ENCODE measurements at regions not wholly inside any gene's neighbourhood (a gene's known extent, or its start where the extent isn't known, plus 50 kb on each side); places are given as distances from the start of the nearest gene placed in this dataset.
"Not testable (repeated sequence)": the region's sequence is repeated elsewhere in the genome, so short reads cannot be mapped to it uniquely, and the experiment has no call there.

DNA sequence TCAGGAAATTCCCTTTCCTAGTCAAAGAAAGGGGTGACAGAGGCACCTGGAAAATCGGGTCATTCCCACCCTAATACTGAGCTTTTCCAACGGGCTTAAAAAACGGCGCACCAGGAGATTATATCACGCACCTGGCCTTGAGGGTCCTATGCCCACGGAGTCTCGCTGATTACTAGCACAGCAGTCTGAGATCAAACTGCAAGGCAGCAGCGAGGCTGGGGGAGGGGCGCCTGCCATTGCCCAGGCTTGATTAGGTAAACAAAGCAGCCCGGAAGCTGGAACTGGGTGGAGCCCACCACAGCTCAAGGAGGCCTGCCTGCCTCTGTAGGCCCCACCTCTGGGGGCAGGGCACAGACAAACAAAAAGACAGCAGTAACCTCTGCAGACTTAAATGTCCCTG lies 107.5 kb upstream of the VWC2 start:
- not testable (repeated sequence) for DNase-seq

DNA sequence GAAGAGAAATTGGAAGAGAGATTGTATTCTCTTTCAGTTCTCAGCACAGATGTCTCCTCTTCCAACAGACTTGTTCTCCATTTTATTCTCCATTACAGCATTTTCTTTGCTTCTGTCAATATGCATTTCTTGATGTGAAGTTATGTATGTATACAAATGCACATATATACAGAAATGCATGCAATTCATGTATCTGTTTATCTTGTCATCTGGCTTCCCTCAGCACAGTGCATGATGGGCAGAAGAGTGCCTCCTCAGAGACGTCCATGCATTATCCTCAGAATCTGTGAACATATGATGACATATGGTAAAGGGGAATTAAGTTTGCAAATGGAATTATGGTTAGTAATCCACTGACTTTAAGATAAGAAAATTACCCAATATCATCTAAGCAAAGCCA lies 106.7 kb upstream of the VWC2 start:
- no peak for DNase-seq

DNA sequence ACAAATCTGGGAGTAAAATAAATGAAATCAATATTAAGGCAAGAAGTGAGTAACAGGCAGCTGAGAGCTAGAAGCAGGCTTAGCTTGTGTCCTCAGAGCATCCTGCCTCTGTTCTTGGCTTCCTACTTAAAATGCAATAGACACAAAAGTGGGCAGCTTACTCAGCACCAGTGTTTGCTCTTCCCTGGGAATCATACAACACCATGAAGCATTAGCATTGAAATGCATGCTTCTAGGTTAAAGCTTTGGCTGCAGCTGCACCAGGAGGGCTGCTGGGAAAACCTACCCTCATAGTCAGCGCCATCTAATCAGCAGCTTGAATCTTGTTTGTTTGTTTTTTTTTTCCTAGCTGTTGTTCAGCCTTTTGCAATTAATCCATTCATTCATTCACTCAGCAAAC lies 104.2 kb upstream of the VWC2 start:
- DNase-seq = peak in 1 of 58 donors; percentile 2

DNA sequence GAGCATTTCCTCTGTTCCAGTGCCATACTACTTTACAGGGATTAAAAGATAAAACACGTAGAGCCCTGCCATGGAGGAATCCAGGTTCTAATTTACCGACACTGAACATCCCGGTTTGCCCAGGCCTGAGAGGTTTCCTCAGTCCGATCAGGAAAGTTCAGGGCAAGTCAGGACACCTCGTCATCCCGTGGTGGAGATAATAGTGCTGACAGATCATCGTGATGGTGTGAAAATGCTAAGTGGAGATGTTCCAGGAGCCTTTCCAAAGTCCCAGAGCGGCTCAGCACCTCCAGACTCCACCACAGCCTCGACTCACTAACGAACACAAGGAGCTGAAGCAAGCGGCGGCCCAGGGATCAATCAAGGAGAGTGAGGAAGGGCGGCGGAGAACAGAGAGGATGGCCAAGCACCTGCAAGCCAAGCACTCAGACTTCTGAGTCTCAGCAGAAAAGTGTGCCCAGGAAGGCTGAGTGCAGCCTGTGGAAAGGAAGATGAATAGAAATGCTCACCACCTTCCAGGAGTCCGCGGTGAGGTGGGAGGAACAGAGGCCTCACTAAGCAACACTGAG lies 103.7 kb upstream of the VWC2 start:
- DNase-seq = no peak

DNA sequence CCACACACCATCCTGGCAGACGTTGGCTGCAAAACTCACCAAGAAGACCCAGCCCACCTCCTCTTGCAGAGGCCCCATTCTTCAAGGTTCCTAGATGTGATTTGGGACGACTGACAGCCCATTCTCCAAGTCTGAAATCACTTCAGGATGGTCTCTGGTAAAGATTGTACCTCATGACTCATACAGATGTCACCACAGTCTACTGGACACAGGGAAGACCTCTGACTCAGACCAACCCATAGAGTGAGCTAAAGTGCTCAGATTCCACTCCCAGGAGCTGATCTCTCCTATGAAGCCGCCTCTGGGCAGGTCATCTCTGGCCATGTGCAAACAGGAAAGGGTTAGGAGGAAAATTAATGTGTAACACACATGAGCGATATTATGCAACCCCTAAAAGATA lies 102.4 kb upstream of the VWC2 start:
- DNase-seq = no peak

DNA sequence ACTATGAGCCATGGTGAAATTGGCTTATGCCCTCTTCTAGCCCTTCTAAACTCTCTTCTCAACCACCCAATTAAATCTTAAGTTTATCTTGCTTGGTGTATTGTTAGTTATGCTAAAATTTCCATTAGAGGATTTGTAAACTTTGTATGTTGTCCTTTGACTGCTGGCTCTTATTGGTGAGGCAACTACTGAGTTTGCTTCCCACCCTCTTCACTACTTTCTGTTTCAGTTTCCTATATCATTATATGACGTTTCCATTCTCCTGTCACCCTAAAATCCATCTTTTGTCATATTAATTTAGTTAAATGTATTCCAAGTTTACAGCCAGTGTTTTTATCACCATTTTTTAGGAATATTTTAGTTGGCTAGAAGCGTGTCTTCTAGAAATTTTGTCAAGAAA lies 80.9 kb upstream of the VWC2 start:
- no peak for DNase-seq

DNA sequence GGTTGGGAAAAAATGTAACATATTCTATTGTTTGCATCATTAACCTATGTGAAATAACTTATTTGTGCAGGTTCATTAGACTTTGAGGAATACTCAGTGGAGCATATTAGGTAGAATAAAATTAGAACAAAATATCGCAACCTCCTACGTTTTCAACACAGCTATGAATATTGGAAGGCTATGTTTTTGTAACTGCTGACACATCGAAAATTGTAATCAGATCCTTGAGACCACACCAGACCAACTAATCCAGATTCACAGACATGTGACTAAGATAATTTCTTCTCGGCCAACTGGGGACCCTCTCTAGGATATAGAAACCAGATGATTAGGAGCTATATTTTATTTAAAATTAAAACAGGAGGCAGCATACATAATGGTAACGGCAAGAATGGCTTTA lies 77.5 kb upstream of the VWC2 start:
- no peak for DNase-seq

DNA sequence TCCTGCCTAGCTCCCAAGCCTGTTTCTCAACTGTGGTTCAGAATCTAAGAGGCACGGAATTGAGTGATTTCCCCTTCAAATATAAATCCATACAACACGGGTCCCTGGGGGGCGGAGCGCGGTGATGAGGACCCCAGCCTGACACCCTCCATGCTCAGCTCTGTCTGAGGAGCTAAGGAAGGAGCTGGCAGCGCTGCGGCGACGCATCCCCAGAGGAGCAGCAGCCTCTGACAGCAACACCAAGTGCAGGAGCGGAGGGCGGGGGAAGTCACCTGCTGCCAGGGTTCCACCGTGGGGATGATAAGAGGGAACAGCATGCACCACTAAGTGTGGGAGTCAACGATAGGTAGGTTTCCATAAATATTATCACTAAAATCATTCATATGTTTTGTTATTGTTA lies 72.6 kb upstream of the VWC2 start:
- no peak for DNase-seq

DNA sequence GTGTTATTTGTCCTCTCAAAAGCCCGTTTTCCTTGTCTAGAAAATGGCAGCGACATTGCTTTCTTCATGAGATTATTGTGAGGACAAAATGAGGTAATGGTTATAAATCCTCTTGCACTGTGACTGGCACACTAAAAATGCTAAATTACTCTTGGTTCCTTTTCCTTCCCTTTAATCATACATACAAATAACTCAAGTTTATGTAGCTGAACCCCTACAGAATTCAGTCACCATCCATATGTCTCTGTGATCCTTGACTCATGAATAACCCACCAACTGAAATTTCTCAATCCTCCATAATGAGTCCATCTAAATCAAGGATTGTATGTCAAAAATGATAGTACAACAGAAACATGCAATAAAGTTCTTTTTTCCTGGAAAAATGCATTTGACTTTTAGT lies 71.3 kb upstream of the VWC2 start:
- DNase-seq = no peak

DNA sequence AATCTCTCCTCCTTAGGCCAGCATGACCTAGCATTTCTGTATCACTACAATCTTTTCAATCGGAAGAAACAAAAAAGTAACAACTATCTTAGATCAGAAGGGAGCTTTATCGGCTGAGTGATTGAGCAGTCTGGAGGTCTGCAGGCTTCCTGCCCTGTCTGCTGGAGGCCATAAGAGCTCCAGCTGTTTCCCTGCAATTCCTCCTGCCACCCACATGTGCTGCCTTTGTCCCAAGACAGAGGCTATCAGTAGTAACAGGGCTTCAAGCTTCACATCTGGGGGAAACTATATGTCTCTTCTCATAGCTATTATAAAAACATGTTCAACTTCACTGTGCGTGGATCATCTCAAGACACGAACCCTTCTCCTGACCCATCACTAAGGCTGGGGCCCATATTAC lies 70.1 kb upstream of the VWC2 start:
- DNase-seq = no peak

DNA sequence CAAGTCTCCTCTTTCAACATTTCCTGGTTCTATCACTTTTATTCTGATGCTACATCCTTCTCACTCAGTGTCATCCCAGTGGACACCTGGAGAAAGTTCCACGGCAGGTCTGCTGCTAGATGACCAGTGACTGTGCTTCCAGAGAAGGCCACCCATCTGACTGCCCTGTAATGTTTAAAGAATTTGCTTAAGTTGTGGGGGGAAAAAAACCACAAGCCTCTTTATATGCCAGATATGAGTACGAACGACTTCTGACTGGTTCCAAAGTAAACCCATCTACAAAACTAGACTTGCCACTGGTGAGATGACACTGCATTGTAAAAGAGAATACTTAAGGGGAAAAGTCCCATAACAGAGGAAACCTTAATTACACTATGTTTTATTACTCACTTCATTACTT lies 69.6 kb upstream of the VWC2 start:
- no peak for DNase-seq

DNA sequence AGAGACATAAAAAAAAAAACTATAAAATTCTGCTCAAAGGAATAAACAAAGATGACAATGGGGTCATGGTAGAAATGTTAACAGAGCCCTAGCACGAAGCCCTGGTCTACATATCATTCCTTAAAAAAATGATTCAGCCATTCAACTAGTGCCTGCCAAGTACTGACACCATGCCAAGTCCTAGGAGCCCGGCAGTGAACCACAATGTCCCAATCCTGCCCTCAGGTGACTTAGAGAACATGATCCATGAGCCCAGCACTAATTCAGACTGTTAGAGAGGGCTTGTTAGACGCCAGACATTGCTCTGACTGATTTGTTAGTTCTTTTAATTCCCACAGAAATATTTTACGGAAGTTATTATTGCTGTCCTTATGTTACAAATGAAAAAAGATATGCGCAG lies 67.3 kb upstream of the VWC2 start:
- DNase-seq = no peak

DNA sequence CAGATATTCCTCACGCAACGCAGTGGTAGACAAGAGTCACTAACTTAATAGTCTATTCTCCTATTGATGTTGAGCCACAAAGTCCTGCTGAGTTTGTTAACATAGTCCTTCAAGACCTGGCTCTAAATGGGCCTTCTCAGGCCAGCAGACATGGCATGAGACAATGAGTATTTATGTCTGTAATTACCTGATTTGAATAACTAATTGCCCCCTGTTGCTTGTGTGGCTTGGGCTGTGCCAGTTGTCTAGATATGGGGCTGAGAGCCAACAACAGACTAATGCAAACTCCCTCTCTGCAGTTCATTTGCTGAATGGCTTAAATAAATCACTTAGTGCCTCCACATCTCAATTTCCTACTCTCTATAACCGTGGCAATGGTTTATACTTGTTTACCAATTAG lies 65.5 kb upstream of the VWC2 start:
- peak in 11 of 58 donors; percentile 2 to 25 (median 10) for DNase-seq

DNA sequence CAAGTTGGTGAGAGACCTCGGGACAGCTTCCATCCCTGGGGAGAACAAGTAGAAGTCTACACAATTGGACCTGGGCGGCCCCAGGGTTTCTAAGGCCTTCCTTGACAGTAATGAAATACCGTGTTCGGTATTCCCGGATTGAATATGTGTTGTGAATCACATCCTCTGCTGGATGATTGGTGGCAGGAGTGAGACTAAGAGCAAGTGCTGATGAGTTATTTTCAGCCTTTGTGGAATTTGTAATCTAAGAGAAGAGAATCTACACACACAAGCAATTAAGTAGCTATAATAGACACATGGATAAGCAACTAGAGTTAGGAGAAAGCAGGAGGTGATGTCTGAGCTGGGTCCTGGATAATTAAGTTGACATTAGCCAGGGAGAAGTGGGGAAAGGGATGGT lies 64.8 kb upstream of the VWC2 start:
- no peak for DNase-seq

DNA sequence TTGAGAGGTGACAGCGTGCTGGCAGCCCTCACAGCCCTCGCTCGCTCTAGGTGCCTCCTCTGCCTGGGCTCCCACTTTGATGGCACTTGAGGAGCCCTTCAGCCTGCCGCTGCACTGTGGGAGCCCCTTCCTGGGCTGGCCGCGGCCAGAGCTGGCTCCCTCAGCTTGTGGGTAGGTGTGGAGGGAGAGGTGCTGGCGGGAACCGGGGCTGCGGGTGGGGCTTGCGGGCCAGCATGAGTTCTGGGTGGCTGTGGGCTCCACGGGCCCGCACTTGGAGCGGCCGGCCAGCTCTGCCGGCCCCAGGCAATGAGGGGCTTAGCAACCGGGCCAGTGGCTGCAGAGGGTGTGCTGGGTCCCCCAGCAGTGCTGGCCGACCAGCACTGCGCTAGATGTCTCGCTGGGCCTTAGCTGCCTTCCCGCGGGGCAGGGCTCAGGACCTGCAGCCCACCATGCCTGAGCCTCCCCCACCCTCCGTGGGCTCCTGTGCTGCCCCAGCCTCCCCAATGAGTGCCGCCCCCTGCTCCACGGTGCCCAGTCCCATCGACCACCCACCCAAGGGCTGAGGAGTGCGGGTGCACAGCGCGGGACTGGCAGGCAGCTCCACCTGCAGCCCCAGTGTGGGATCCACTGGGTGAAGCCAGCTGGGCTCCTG lies 62.2 kb upstream of the VWC2 start:
- DNase-seq = not testable (repeated sequence)

DNA sequence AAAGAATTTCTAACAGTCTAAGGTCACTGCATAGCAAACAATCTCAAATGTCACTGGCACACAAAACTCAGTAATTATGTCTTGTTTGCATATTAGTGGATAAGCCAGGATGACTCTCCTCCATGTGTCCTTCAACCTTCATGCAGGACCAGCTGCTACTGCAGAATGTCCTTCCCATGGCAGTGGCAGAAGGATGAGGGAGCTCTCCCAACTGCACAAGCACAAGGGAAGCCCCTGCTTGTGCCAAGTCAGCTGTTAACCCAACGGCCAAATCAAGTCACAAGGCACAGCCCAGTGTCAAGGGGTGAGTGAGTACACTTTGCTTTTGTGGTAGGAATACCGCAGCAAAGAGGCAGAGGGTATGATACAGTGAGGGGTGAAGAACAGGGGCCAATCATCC lies 59.3 kb upstream of the VWC2 start:
- no peak for DNase-seq

DNA sequence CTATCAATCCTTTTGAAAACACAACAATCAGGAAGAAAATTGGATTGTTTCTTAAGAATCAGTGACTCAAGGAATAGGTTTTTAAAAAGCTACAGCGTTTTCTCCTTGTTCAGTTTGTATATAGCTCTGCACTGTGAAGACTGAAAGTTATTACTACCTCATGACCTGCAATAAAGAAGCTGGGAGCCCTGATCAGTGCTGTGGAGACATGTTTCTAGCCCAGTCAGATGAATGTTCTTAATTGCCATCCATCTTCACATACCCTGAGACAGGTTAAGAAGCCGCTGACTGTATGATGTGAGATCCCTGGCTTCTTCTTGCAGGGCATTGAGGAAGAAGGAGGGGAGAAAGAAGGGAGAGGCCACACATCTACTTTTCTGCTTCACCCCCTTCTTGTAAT lies 58.0 kb upstream of the VWC2 start:
- DNase-seq = no peak

DNA sequence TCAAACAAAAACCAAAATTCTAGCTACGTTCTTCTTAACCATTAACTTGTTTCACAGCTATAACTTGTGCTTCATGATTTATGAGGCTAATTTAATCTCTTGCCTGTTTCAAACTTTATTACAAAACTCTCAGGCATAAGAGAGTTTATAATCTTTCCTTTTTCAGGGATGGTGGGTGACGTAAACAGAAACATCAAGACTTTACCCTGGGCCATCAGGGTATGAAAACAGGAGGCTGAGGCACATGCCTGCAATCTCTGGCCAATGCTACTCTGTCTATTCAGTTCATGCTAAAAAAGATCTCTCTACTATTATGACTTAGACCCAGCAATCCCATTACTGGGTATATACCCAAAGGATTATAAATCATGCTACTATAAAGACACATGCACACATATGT lies 55.9 kb upstream of the VWC2 start:
- no peak for DNase-seq

DNA sequence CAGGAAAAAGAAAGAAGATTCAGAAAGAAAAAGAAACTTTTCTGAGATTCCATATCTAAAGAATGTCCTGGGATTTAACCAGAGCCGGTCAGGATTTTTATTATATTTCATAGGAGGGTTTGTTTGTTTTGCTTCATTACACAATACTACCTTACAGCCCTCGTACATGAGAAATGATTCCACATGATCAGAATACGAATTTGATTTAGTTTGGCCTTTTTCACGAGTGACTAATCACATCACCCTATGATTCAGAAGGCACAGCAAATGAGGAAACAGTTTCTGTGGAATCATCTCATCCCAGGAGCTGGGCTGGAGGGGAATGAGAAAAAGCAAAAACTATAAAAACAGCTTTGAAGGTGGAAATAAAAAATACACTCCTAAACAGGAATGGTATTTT lies 54.7 kb upstream of the VWC2 start:
- DNase-seq = no peak

DNA sequence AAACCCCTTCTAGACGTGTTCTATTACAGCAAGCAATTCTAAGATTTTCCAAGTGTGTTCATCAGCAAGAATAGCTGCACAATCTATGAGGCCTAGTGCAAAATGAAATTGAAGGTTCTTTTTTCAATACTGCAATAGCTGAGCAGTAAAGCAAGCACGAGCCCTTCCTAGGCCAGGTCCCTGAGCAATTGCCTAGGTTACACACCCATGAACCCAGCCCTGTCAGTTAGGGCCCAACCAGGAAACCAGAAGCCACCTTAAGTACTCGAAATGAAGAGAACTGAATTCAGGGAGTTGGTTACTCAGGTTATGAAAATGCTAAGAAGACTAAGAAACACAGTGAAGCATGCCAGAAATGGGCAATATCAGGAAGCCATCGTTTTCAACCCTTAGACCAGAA lies 52.0 kb upstream of the VWC2 start:
- DNase-seq = no peak

All from anterior cingulate cortex (tissue), 58 donors.